Neural crest cell (in vitro differentiated cells): ENCODE measurements at regions not wholly inside any gene's neighbourhood (a gene's known extent, or its start where the extent isn't known, plus 50 kb on each side); places are given as distances from the start of the nearest gene placed in this dataset.

Source experiments
- DNase-seq: peaks from one replicate; pipeline ENCODE4 v3.0.0; 2021; ENCODE audit warnings: low read depth, mixed read lengths, low spot score
- H3K27ac Mint-ChIP-seq: one replicate; pipeline ENCODE4 v1.8.0; 2021; ENCODE audit warnings: mild to moderate bottlenecking, mixed read lengths; ENCODE audit not compliant: unreplicated experiment
- H3K27me3 Mint-ChIP-seq: 2 replicates; pipeline ENCODE4 v1.8.0; 2021; ENCODE audit warnings: low read depth, mild to moderate bottlenecking, mixed read lengths
- H3K36me3 Mint-ChIP-seq: 2 replicates; pipeline ENCODE4 v1.8.0; 2021; ENCODE audit warnings: low read depth, mild to moderate bottlenecking, mixed read lengths
- H3K4me1 Mint-ChIP-seq: 2 replicates; pipeline ENCODE4 v1.8.0; 2021; ENCODE audit warnings: mixed read lengths
- H3K4me3 Mint-ChIP-seq: one replicate; pipeline ENCODE4 v1.8.0; 2021; ENCODE audit warnings: mild to moderate bottlenecking, mixed read lengths
- H3K9me3 Mint-ChIP-seq: 2 replicates; pipeline ENCODE4 v1.8.0; 2021; ENCODE audit warnings: mixed read lengths
- TF ChIP-seq, protein P1 (sequence below): fragments of 200-600 bp; sonication (generic); conservative IDR thresholded peaks from 2 replicates; pipeline ENCODE4 v1.5.0; 2021; ENCODE audit warnings: antibody characterized with exemption, mild to moderate bottlenecking

GRCh38 chr6:11835065-11835464 lies 56.5 kb upstream of the ADTRP start:
- no peaks in the 10 kb centered on the region for H3K27me3 Mint-ChIP-seq

DNA sequence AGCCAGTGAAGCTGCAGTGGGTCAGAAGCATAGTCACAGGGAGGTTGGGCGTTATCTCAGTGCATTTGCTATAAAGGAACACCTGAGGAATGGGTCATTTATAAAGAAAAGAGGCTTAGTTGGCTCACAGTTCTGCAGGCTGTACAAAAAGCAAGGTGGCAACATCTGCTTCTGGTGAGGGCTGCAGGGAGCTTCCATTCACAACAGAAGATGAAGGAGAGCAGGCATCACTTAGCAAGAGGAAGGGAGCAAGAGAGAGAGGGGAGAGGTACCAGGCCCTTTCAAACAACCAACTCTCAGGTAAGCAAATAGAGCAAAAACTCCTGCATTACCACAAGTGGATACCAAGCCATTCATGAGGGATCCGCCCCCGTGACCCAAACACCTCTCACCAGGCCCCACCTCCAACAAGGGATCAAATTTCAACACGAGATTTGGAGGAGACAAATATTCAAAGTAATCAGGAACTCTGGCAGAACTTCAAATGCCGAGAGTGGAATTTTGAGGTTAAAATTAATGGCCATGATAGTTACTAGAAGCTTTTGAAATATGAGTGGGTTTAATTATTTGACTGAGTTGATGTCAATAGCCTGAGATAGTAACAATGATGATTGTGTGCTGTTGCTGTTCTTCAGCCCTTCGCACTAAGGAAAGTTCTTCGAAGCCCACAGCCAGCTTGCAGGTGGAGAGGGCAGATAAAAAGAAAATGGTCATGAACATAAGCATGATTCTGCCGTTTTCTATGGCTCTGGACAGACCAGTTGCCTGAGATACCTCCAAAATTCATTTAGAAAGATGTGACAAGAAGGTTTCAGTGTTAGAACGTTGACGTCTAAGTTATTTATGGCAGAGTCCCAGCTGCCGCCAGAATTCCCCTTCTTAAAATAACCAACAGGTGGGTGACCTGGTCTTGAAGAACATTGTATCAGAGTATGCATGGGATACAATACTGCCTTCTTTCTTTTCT lies 55.3 kb upstream of the ADTRP start:
- H3K27me3 Mint-ChIP-seq, result no peaks in the 10 kb centered on the region
- H3K9me3 Mint-ChIP-seq, result peaks cover 5% of the 10 kb centered on the region
- peaks cover 7% of the 10 kb centered on the region for H3K4me1 Mint-ChIP-seq
- peak overlapping the region; percentile 27 for H3K27ac Mint-ChIP-seq
- TF ChIP-seq, protein P1, sequence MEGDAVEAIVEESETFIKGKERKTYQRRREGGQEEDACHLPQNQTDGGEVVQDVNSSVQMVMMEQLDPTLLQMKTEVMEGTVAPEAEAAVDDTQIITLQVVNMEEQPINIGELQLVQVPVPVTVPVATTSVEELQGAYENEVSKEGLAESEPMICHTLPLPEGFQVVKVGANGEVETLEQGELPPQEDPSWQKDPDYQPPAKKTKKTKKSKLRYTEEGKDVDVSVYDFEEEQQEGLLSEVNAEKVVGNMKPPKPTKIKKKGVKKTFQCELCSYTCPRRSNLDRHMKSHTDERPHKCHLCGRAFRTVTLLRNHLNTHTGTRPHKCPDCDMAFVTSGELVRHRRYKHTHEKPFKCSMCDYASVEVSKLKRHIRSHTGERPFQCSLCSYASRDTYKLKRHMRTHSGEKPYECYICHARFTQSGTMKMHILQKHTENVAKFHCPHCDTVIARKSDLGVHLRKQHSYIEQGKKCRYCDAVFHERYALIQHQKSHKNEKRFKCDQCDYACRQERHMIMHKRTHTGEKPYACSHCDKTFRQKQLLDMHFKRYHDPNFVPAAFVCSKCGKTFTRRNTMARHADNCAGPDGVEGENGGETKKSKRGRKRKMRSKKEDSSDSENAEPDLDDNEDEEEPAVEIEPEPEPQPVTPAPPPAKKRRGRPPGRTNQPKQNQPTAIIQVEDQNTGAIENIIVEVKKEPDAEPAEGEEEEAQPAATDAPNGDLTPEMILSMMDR, result no peak
- no peak overlapping the region for H3K4me3 Mint-ChIP-seq
- peaks cover 3% of the 10 kb centered on the region for H3K36me3 Mint-ChIP-seq
- DNase-seq, result no peak

More at GRCh38 chr6:11835065-11835464, 56.5 kb upstream of the ADTRP start:
- TF ChIP-seq, protein P1, result no peak
- H3K27ac Mint-ChIP-seq, result no peak overlapping the region
- peaks cover 5% of the 10 kb centered on the region for H3K4me1 Mint-ChIP-seq
- H3K9me3 Mint-ChIP-seq, result peaks cover 5% of the 10 kb centered on the region
- no peak for DNase-seq
- no peak overlapping the region for H3K4me3 Mint-ChIP-seq
- peaks cover 3% of the 10 kb centered on the region for H3K36me3 Mint-ChIP-seq

GRCh38 chr6:11831653-11832052 lies 53.0 kb upstream of the ADTRP start:
- Mint-ChIP-seq H3K4me3 (no peak overlapping the region), H3K9me3 (no peaks in the 10 kb centered on the region)

GRCh38 chr6:11830520-11830919 lies 51.9 kb upstream of the ADTRP start:
- H3K36me3 Mint-ChIP-seq, result no peaks in the 10 kb centered on the region
- TF ChIP-seq, protein P1, result no peak
- no peaks in the 10 kb centered on the region for H3K9me3 Mint-ChIP-seq
- peaks cover 17% of the 10 kb centered on the region for H3K4me1 Mint-ChIP-seq
- H3K4me3 Mint-ChIP-seq, result no peak overlapping the region
- no peaks in the 10 kb centered on the region for H3K27me3 Mint-ChIP-seq
- H3K27ac Mint-ChIP-seq, result no peak overlapping the region
- no peak for DNase-seq

More at GRCh38 chr6:11831653-11832052, 53.0 kb upstream of the ADTRP start:
- Mint-ChIP-seq H3K27ac (no peak overlapping the region), H3K36me3 (no peaks in the 10 kb centered on the region), H3K4me1 (peaks cover 17% of the 10 kb centered on the region), H3K27me3 (no peaks in the 10 kb centered on the region)
- DNase-seq, result no peak
- TF ChIP-seq, protein P1, result no peak

GRCh38 chr6:11830105-11830504 lies 51.5 kb upstream of the ADTRP start:
- no peaks in the 10 kb centered on the region for H3K36me3 Mint-ChIP-seq
- no peak overlapping the region for H3K27ac Mint-ChIP-seq
- TF ChIP-seq, protein P1, result no peak
- peaks cover 17% of the 10 kb centered on the region for H3K4me1 Mint-ChIP-seq
- H3K4me3 Mint-ChIP-seq, result no peak overlapping the region
- no peak for DNase-seq
- H3K9me3 Mint-ChIP-seq, result no peaks in the 10 kb centered on the region
- H3K27me3 Mint-ChIP-seq, result no peaks in the 10 kb centered on the region
